ENCODE measurements at regions not wholly inside any gene's neighbourhood (a gene's known extent, or its start where the extent isn't known, plus 50 kb on each side); places are given as distances from the start of the nearest gene placed in this dataset.

GRCh38 chr12:126389961-126390360 lies 1324.7 kb downstream of the AACS start:
- no peak for DNase-seq
- H3K27me3 ChIP-seq (ENCODE audit: insufficient read depth, low read depth, severe bottlenecking), result peaks cover 38% of the 10 kb centered on the region
- H3K9me3 ChIP-seq (ENCODE audit: severe bottlenecking), result no peaks in the 10 kb centered on the region
- H3K27ac ChIP-seq, result no peak overlapping the region
- H3K36me3 ChIP-seq, result no peaks in the 10 kb centered on the region
- TF ChIP-seq, protein P1, sequence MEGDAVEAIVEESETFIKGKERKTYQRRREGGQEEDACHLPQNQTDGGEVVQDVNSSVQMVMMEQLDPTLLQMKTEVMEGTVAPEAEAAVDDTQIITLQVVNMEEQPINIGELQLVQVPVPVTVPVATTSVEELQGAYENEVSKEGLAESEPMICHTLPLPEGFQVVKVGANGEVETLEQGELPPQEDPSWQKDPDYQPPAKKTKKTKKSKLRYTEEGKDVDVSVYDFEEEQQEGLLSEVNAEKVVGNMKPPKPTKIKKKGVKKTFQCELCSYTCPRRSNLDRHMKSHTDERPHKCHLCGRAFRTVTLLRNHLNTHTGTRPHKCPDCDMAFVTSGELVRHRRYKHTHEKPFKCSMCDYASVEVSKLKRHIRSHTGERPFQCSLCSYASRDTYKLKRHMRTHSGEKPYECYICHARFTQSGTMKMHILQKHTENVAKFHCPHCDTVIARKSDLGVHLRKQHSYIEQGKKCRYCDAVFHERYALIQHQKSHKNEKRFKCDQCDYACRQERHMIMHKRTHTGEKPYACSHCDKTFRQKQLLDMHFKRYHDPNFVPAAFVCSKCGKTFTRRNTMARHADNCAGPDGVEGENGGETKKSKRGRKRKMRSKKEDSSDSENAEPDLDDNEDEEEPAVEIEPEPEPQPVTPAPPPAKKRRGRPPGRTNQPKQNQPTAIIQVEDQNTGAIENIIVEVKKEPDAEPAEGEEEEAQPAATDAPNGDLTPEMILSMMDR (IDR thresholded peaks at IDR 0.05; ENCODE audit: low read depth, low read length), result no peak
- H3K4me3 ChIP-seq (ENCODE audit: low read depth, low read length), result no peak overlapping the region

DNA sequence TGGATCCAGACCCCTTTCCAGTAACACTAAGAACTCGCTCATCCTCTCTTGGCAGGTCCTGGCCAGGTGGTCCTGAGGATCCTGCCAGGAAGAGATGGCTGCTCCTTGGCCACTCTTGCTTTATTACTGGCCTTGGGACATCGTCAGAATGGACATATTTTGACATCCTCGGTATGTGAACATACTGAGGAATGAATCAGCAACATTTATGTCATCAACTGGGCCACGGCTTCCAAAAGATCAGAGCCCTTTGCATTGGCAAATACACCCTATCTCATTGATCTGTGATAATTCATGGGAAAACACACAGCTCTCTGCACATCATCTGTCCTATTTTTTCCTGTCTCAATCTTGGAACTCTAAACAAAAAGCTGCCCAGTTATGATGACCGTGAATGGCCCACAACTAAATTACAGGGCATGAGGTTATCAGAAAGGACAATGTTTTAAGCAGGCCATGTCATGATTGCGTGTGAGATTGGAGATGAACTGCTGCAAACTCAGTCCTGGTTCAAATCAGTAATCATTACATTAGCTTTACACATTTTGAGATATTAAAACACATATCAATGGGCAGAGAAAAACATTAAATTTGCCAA lies 1325.8 kb downstream of the AACS start:
- no peak overlapping the region for H3K4me3 ChIP-seq (ENCODE audit: low read depth, low read length)
- H3K9me3 ChIP-seq (ENCODE audit: severe bottlenecking), result no peaks in the 10 kb centered on the region
- H3K36me3 ChIP-seq, result no peaks in the 10 kb centered on the region
- H3K27me3 ChIP-seq (ENCODE audit: insufficient read depth, low read depth, severe bottlenecking), result peaks cover 33% of the 10 kb centered on the region
- DNase-seq, result no peak
- TF ChIP-seq, protein P1 (IDR thresholded peaks at IDR 0.05; ENCODE audit: low read depth, low read length), result no peak
- no peak overlapping the region for H3K27ac ChIP-seq

GRCh38 chr12:126396536-126396935 lies 1331.3 kb downstream of the AACS start:
- Histone ChIP-seq H3K36me3 (no peaks in the 10 kb centered on the region), H3K27me3 (ENCODE audit: insufficient read depth, low read depth, severe bottlenecking) (peaks cover 32% of the 10 kb centered on the region), H3K4me3 (ENCODE audit: low read depth, low read length) (no peak overlapping the region), H3K9me3 (ENCODE audit: severe bottlenecking) (peaks cover 4% of the 10 kb centered on the region), H3K27ac (no peak overlapping the region)
- no peak for DNase-seq
- TF ChIP-seq, protein P1 (IDR thresholded peaks at IDR 0.05; ENCODE audit: low read depth, low read length), result no peak

DNA sequence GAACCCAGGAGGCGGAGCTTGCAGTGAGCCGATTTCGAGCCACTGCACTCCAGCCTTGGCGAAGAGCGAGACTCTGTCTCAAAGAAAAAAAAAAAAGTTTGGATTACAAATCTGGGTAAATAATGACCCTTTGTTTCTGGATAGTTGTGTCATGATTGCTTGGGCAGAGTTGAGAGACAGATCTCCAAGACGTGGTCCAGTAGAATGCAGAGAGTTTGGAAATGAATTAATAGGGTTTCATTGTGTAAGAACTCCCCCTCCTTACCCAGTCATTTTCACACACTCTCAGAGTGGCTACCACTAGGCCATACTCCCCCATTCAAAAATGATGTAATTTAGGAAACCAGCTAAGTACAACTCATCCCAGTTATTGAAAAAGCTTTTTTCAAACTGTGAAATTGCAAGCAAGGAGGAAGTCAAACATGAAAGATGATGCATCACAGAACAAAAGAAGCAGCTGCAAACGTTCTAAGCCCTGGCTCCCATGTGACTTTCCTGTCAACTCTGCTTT lies 1331.9 kb downstream of the AACS start:
- no peaks in the 10 kb centered on the region for H3K36me3 ChIP-seq
- TF ChIP-seq, protein P1 (IDR thresholded peaks at IDR 0.05; ENCODE audit: low read depth, low read length), result no peak
- H3K27me3 ChIP-seq (ENCODE audit: insufficient read depth, low read depth, severe bottlenecking), result peaks cover 35% of the 10 kb centered on the region
- no peak overlapping the region for H3K27ac ChIP-seq
- H3K4me3 ChIP-seq (ENCODE audit: low read depth, low read length), result no peak overlapping the region
- no peak for DNase-seq
- H3K9me3 ChIP-seq (ENCODE audit: severe bottlenecking), result peaks cover 4% of the 10 kb centered on the region

GRCh38 chr12:126397660-126398059 lies 1332.4 kb downstream of the AACS start:
- TF ChIP-seq, protein P1 (IDR thresholded peaks at IDR 0.05; ENCODE audit: low read depth, low read length), result no peak
- no peak overlapping the region for H3K4me3 ChIP-seq (ENCODE audit: low read depth, low read length)
- H3K36me3 ChIP-seq, result no peaks in the 10 kb centered on the region
- DNase-seq, result no peak
- peaks cover 35% of the 10 kb centered on the region for H3K27me3 ChIP-seq (ENCODE audit: insufficient read depth, low read depth, severe bottlenecking)
- H3K27ac ChIP-seq, result no peak overlapping the region
- H3K9me3 ChIP-seq (ENCODE audit: severe bottlenecking), result peaks cover 4% of the 10 kb centered on the region

DNA sequence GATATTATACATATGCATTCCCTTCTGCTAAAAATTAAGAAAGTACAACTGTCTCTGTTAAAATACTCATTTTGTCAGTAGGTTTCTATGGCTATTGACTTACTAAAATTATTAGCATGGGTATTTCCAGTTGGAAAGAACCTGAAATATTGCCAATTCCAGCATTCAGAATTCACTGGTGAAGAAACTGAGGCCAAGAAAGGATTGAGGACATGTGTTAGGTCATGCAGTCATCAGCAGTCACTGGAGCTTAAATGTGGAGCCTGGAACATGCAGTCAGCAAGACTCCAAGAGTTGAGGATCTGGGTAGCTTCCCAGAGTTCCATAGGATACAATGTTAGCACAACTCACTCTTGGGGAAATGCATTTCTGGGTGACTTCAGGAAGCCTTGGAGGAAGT lies 1335.6 kb downstream of the AACS start:
- Histone ChIP-seq H3K36me3 (no peaks in the 10 kb centered on the region), H3K9me3 (ENCODE audit: severe bottlenecking) (peaks cover 4% of the 10 kb centered on the region), H3K27ac (no peak overlapping the region), H3K27me3 (ENCODE audit: insufficient read depth, low read depth, severe bottlenecking) (peaks cover 27% of the 10 kb centered on the region), H3K4me3 (ENCODE audit: low read depth, low read length) (no peak overlapping the region)
- DNase-seq, result no peak
- TF ChIP-seq, protein P1 (IDR thresholded peaks at IDR 0.05; ENCODE audit: low read depth, low read length), result no peak
